ENCODE measurements at regions not wholly inside any gene's neighbourhood (a gene's known extent, or its start where the extent isn't known, plus 50 kb on each side); places are given as distances from the start of the nearest gene placed in this dataset.

GRCh38 chr2:120817956-120818325 lies 82.3 kb downstream of the GLI2 start:
- TF ChIP-seq POLR2A (IDR thresholded peaks at IDR 0.05) (no peak), CTCF (IDR thresholded peaks at IDR 0.05) (no peak)

Data from ovary (tissue), 3 donors.